Fibroblast of lung (primary cell): ENCODE measurements at regions not wholly inside any gene's neighbourhood (a gene's known extent, or its start where the extent isn't known, plus 50 kb on each side); places are given as distances from the start of the nearest gene placed in this dataset.

Experiments
- DNase-seq, 2 donors: peaks; one replicate each; pipeline versions ENCODE4 v3.0.0 to v3.0.0-alpha.2; 2010; ENCODE audit warnings: low read depth in 2 of 2
- H2AFZ ChIP-seq: 2 replicates; pipeline ENCODE4 v1.5.1; 2012; ENCODE audit warnings: low read length, control low read depth, inconsistent platforms
- H3K27ac ChIP-seq: 2 replicates; pipeline ENCODE4 v1.5.1; 2011; ENCODE audit warnings: low read length, control low read depth; ENCODE audit not compliant: insufficient read depth
- H3K27me3 ChIP-seq: 2 replicates; pipeline ENCODE4 v1.5.1; 2011; ENCODE audit warnings: mild to moderate bottlenecking, low read length; ENCODE audit not compliant: control insufficient read depth, insufficient read depth
- H3K36me3 ChIP-seq: 2 replicates; pipeline ENCODE4 v1.5.1; 2011; ENCODE audit warnings: low read length; ENCODE audit not compliant: control insufficient read depth, insufficient read depth
- H3K4me1 ChIP-seq: 2 replicates; pipeline ENCODE4 v1.5.1; 2011; ENCODE audit warnings: low read length; ENCODE audit not compliant: control insufficient read depth, insufficient read depth; ENCODE audit errors: extremely low read depth
- H3K4me2 ChIP-seq: 2 replicates; pipeline ENCODE4 v1.5.1; 2011; ENCODE audit warnings: low read length, control low read depth; ENCODE audit not compliant: insufficient read depth; ENCODE audit errors: extremely low read depth
- H3K4me3 ChIP-seq, 4 experiments: fragments of 200-600 bp in 1 of 4; sonication (generic) in 1 of 4; replicated peaks in 1 of 4; 2 replicates each; pipeline ENCODE4 v1.5.1; 2011 to 2016; ENCODE audit warnings: low read length in 4 of 4, low read depth in 3 of 4, mild to moderate bottlenecking in 3 of 4, control low read depth in 2 of 4, inconsistent platforms in 1 of 4, mixed read lengths in 1 of 4; ENCODE audit not compliant: insufficient read depth in 1 of 4; ENCODE audit errors: control extremely low read depth in 1 of 4
- H3K79me2 ChIP-seq: 2 replicates; pipeline ENCODE4 v1.5.1; 2012; ENCODE audit warnings: mild to moderate bottlenecking, low read length, inconsistent platforms; ENCODE audit not compliant: control insufficient read depth, insufficient read depth
- H3K9ac ChIP-seq: 2 replicates; pipeline ENCODE4 v1.5.1; 2011; ENCODE audit warnings: mild to moderate bottlenecking, low read length, control low read depth; ENCODE audit not compliant: insufficient read depth
- H3K9me3 ChIP-seq: 2 replicates; pipeline ENCODE4 v1.5.1; 2012; ENCODE audit warnings: low read depth, low read length; ENCODE audit not compliant: control insufficient read depth, insufficient read depth
- H4K20me1 ChIP-seq: 2 replicates; pipeline ENCODE4 v1.5.1; 2011; ENCODE audit warnings: low read length; ENCODE audit not compliant: control insufficient read depth, insufficient read depth; ENCODE audit errors: extremely low read depth
- EZH2 ChIP-seq: IDR thresholded peaks from 2 replicates; pipeline ENCODE4 v1.5.1; 2012; ENCODE audit warnings: low read length, control low read depth, mild to moderate bottlenecking; ENCODE audit errors: missing control alignments
- TF ChIP-seq, protein P1 (sequence below), 2 donors: IDR thresholded peaks in 1 of 2; conservative IDR thresholded peaks in 1 of 2; 1 replicate in 1 of 2; 2 replicates in 1 of 2; pipeline ENCODE4 v1.5.1; 2011 to 2012; ENCODE audit warnings: low read length in 2 of 2, control low read depth in 1 of 2, inconsistent platforms in 1 of 2, low read depth in 1 of 2, mild to moderate bottlenecking in 1 of 2

DNA sequence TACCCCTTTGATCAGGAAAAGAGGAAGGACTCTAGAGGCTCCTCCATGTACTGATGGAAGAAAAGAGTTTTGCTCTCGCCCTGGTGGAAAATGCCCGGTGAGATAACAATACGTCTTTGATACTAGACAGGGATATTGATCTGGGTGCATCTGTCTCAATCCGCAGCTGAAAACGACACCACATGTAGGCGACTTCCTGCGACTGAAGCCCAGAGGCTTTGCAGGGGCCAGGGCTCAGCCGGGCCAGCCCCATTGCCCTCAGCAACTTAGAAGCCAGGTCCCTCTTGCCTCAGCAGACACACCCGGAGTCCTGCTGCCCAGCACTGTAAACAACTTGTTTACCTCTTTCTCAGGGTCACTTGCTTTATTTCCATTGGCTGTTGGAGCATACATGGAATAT, 409.4 kb downstream of the IRS2 start:
- TF ChIP-seq, protein P1, sequence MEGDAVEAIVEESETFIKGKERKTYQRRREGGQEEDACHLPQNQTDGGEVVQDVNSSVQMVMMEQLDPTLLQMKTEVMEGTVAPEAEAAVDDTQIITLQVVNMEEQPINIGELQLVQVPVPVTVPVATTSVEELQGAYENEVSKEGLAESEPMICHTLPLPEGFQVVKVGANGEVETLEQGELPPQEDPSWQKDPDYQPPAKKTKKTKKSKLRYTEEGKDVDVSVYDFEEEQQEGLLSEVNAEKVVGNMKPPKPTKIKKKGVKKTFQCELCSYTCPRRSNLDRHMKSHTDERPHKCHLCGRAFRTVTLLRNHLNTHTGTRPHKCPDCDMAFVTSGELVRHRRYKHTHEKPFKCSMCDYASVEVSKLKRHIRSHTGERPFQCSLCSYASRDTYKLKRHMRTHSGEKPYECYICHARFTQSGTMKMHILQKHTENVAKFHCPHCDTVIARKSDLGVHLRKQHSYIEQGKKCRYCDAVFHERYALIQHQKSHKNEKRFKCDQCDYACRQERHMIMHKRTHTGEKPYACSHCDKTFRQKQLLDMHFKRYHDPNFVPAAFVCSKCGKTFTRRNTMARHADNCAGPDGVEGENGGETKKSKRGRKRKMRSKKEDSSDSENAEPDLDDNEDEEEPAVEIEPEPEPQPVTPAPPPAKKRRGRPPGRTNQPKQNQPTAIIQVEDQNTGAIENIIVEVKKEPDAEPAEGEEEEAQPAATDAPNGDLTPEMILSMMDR (conservative IDR thresholded peaks at IDR 0.05 in 1 of 2, IDR thresholded peaks at IDR 0.05 in 1 of 2; ENCODE audit: low read depth in 1 of 2, low read length in 2 of 2), result no peak
- TF ChIP-seq EZH2, result no peak
- H3K27ac ChIP-seq, result no peak overlapping the region

DNA sequence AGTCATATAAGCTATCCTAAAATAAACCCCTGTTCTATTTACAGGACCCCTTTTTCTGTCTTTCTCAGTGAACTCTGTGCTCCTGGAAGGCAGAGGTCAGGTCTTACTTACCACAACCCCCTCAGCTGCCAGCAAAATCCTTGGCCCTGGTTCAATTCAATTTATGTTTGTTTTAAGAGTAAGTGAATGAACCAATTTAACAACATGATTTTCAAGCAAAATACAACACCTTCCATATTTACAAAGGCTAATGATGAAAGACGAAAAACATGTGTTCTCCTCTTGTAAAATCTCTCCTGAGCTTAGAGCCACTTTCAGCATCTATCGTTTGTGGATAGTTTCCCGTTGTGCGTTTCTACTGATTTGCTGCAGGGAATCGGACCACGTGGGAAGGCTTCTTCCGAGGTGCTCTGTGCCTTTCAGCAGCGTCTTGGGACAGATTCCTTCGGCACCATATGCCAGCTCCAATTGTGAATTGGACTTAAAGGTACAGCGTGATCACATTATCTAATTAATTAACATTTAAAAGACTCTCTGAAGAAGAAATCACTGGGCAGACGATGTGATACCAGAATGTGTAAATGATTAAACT, 411.7 kb downstream of the IRS2 start:
- TF ChIP-seq, protein P1 (conservative IDR thresholded peaks at IDR 0.05 in 1 of 2, IDR thresholded peaks at IDR 0.05 in 1 of 2; ENCODE audit: low read depth in 1 of 2, low read length in 2 of 2), result no peak
- no peak for TF ChIP-seq EZH2
- no peaks in the 10 kb centered on the region for H3K9me3 ChIP-seq
- no peaks in the 10 kb centered on the region for H3K36me3 ChIP-seq
- H3K9ac ChIP-seq, result no peak overlapping the region
- H4K20me1 ChIP-seq, result no peaks in the 10 kb centered on the region
- no peak overlapping the region for H3K4me2 ChIP-seq
- H3K27ac ChIP-seq, result no peak overlapping the region
- H3K27me3 ChIP-seq, result no peaks in the 10 kb centered on the region
- no peaks in the 10 kb centered on the region for H3K79me2 ChIP-seq
- H3K4me1 ChIP-seq, result no peaks in the 10 kb centered on the region
- no peak overlapping the region for H3K4me3 ChIP-seq
- DNase-seq, result no peak
- no peak overlapping the region for H2AFZ ChIP-seq

More for the DNA sequence above, 409.4 kb downstream of the IRS2 start:
- no peaks in the 10 kb centered on the region for H4K20me1 ChIP-seq
- no peaks in the 10 kb centered on the region for H3K79me2 ChIP-seq
- H3K27me3 ChIP-seq, result no peaks in the 10 kb centered on the region
- H3K4me3 ChIP-seq, result no peak overlapping the region
- no peaks in the 10 kb centered on the region for H3K4me1 ChIP-seq
- H2AFZ ChIP-seq, result no peak overlapping the region
- DNase-seq, result no peak
- H3K9ac ChIP-seq, result no peak overlapping the region
- no peaks in the 10 kb centered on the region for H3K9me3 ChIP-seq
- H3K36me3 ChIP-seq, result no peaks in the 10 kb centered on the region
- no peak overlapping the region for H3K4me2 ChIP-seq

DNA sequence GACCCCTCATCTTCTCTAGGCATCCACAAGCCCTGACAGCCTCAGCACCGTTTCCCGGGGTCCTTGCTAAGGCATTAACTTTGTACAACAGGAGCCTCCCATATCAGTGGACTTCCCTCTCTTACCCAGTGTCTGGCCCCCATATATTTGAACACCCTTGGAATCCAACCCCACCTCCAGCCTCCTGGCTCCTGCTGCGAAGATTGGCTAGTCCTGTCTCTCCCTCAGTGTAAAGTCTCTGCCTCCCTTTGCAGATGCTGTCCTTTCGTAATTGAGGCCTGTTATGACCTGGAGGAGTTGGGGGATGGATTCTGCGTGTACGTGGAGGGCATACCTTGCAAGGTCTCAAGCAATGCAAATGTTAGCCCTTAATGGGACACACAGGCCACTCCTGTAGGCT, 413.7 kb downstream of the IRS2 start:
- Histone ChIP-seq H3K9me3 (no peaks in the 10 kb centered on the region), H3K27ac (no peak overlapping the region), H3K79me2 (no peaks in the 10 kb centered on the region), H4K20me1 (no peaks in the 10 kb centered on the region), H3K36me3 (no peaks in the 10 kb centered on the region), H3K4me3 (no peak overlapping the region), H3K4me2 (no peak overlapping the region), H3K27me3 (no peaks in the 10 kb centered on the region), H3K9ac (no peak overlapping the region), H2AFZ (no peak overlapping the region), H3K4me1 (no peaks in the 10 kb centered on the region)
- DNase-seq, result no peak
- TF ChIP-seq, protein P1 (conservative IDR thresholded peaks at IDR 0.05 in 1 of 2, IDR thresholded peaks at IDR 0.05 in 1 of 2; ENCODE audit: low read depth in 1 of 2, low read length in 2 of 2), result no peak
- TF ChIP-seq EZH2, result no peak
